D721Med (cell line): ENCODE measurements at regions not wholly inside any gene's neighbourhood (a gene's known extent, or its start where the extent isn't known, plus 50 kb on each side); places are given as distances from the start of the nearest gene placed in this dataset.

Experiments
- DNase-seq: peaks from one replicate; pipeline ENCODE4 v3.0.0; 2011; ENCODE audit warnings: low spot score; ENCODE audit not compliant: insufficient read length
- FAIRE-seq: peaks from 2 replicates; lab custom pipeline; 2011; peaks lifted over from hg19 to GRCh38; lab: Jason Lieb, UNC
- CTCF ChIP-seq: IDR thresholded peaks from 2 replicates; pipeline ENCODE4 v1.5.1; 2012; ENCODE audit warnings: mild to moderate bottlenecking, control low read depth; ENCODE audit not compliant: insufficient read depth; ENCODE audit errors: missing control alignments

- DNase-seq (no peak), FAIRE-seq (no peak)
- no peak for TF ChIP-seq CTCF
Measured at GRCh38 chr9:80556631-80557030, 984.9 kb downstream of the TLE4 start.

- no peak for FAIRE-seq
- no peak for TF ChIP-seq CTCF
- DNase-seq, result no peak
Measured at GRCh38 chr9:80555782-80556325, 984.1 kb downstream of the TLE4 start.

- DNase-seq (no peak), FAIRE-seq (no peak)
- TF ChIP-seq CTCF, result no peak
Measured at GRCh38 chr9:80554856-80555255, 983.1 kb downstream of the TLE4 start.

GRCh38 chr9:80554301-80554700, 982.5 kb downstream of the TLE4 start:
- peak; percentile 97 for FAIRE-seq
- no peak for DNase-seq
- TF ChIP-seq CTCF, result no peak

GRCh38 chr9:80552931-80553330, 981.2 kb downstream of the TLE4 start:
- FAIRE-seq, result no peak
- TF ChIP-seq CTCF, result no peak
- DNase-seq, result no peak

- DNase-seq, result no peak
- FAIRE-seq, result no peak
Measured at GRCh38 chr9:80550181-80550580, 978.4 kb downstream of the TLE4 start.

More at GRCh38 chr9:80550181-80550580, 978.4 kb downstream of the TLE4 start:
- TF ChIP-seq CTCF, result no peak
